ENCODE measurements at regions not wholly inside any gene's neighbourhood (a gene's known extent, or its start where the extent isn't known, plus 50 kb on each side); places are given as distances from the start of the nearest gene placed in this dataset.

DNA sequence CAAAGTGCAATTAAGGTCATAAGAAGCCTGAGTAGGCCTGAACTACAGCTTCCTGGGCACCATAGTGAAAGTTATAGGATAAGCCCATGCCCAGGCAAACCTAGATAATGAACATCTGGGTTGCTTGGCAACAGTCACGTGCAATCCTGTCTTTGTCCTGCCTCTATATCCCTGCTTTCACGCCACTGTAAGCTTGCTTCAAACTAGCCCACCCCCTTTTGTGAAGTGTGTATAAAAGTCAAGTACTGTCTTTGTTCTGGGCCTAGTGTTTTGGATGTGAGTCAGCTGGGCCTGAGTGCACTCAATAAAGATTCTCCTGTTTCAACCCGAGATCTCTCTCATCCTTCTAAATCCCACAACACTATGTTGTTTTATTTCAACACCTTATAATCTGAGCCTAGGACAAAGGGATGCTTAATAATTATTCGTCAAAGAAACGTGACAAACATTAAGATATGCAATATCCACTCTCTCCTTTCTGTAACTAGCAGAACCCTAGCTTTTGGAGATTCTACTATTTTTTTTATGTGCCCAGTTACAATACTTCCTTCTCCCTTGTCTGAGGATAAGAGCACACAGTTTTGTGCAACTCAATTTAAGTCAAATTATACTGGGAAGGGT lies 927.8 kb downstream of the SUCLG1 start:
- no peak overlapping the region for H3K4me3 ChIP-seq (ENCODE audit: low read length)
- H3K27ac ChIP-seq (ENCODE audit: low read depth, low read length) = no peak overlapping the region
- no peaks in the 10 kb centered on the region for H3F3A ChIP-seq (ENCODE audit: control insufficient read depth, insufficient read depth)
- H3K27me3 ChIP-seq (ENCODE audit: control insufficient read depth, low read length) = no peaks in the 10 kb centered on the region
- no peaks in the 10 kb centered on the region for H4K20me1 ChIP-seq (ENCODE audit: control insufficient read depth, insufficient read depth, low read depth, low read length)
- no peaks in the 10 kb centered on the region for H3K9me2 ChIP-seq (replicated peaks; ENCODE audit: control insufficient read depth, low read length)
- no peak overlapping the region for H3K4me2 ChIP-seq (ENCODE audit: low read length)
- TF ChIP-seq, protein P1, sequence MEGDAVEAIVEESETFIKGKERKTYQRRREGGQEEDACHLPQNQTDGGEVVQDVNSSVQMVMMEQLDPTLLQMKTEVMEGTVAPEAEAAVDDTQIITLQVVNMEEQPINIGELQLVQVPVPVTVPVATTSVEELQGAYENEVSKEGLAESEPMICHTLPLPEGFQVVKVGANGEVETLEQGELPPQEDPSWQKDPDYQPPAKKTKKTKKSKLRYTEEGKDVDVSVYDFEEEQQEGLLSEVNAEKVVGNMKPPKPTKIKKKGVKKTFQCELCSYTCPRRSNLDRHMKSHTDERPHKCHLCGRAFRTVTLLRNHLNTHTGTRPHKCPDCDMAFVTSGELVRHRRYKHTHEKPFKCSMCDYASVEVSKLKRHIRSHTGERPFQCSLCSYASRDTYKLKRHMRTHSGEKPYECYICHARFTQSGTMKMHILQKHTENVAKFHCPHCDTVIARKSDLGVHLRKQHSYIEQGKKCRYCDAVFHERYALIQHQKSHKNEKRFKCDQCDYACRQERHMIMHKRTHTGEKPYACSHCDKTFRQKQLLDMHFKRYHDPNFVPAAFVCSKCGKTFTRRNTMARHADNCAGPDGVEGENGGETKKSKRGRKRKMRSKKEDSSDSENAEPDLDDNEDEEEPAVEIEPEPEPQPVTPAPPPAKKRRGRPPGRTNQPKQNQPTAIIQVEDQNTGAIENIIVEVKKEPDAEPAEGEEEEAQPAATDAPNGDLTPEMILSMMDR (IDR thresholded peaks at IDR 0.05; ENCODE audit: low read depth, low read length, poor library complexity, severe bottlenecking) = no peak
- TF ChIP-seq EZH2phosphoT487 (IDR thresholded peaks at IDR 0.05; ENCODE audit: borderline replicate concordance, low read length) = no peak
- no peaks in the 10 kb centered on the region for H3K36me3 ChIP-seq (ENCODE audit: control insufficient read depth, low read length)
- no peaks in the 10 kb centered on the region for H3K79me2 ChIP-seq (ENCODE audit: control insufficient read depth, low read length)
- no peaks in the 10 kb centered on the region for H3K4me1 ChIP-seq (ENCODE audit: control insufficient read depth, low read length)
- H3K9me3 ChIP-seq (ENCODE audit: control insufficient read depth, insufficient read depth, low read length) = no peaks in the 10 kb centered on the region

DNA sequence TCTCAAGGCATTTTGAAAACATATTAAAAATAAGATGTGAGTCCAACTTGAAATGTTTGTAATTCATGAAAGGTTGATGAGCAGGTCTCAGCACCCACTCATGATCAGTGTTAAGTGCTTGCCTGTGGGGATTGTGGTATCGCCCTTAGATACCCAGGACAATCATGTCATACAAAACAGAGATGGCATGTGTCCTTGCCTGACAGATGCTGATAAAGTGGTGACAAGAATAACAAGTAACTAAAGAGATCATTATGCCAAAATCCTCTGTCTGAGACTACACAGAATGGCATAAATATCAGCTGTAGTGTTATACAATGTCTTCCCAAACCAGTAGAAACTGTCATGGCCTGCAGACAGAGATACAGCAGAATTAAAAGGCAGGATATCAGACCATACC lies 930.3 kb downstream of the SUCLG1 start:
- Histone ChIP-seq H4K20me1 (ENCODE audit: control insufficient read depth, insufficient read depth, low read depth, low read length) (no peaks in the 10 kb centered on the region), H3K36me3 (ENCODE audit: control insufficient read depth, low read length) (no peaks in the 10 kb centered on the region), H3F3A (ENCODE audit: control insufficient read depth, insufficient read depth) (no peaks in the 10 kb centered on the region), H3K79me2 (ENCODE audit: control insufficient read depth, low read length) (no peaks in the 10 kb centered on the region), H3K4me2 (ENCODE audit: low read length) (no peak overlapping the region), H3K9me2 (replicated peaks; ENCODE audit: control insufficient read depth, low read length) (no peaks in the 10 kb centered on the region), H3K9me3 (ENCODE audit: control insufficient read depth, insufficient read depth, low read length) (no peaks in the 10 kb centered on the region), H3K27ac (ENCODE audit: low read depth, low read length) (no peak overlapping the region), H3K4me1 (ENCODE audit: control insufficient read depth, low read length) (no peaks in the 10 kb centered on the region), H3K4me3 (ENCODE audit: low read length) (no peak overlapping the region), H3K27me3 (ENCODE audit: control insufficient read depth, low read length) (no peaks in the 10 kb centered on the region)
- no peak for TF ChIP-seq EZH2phosphoT487 (IDR thresholded peaks at IDR 0.05; ENCODE audit: borderline replicate concordance, low read length)
- TF ChIP-seq, protein P1 (IDR thresholded peaks at IDR 0.05; ENCODE audit: low read depth, low read length, poor library complexity, severe bottlenecking) = no peak

DNA sequence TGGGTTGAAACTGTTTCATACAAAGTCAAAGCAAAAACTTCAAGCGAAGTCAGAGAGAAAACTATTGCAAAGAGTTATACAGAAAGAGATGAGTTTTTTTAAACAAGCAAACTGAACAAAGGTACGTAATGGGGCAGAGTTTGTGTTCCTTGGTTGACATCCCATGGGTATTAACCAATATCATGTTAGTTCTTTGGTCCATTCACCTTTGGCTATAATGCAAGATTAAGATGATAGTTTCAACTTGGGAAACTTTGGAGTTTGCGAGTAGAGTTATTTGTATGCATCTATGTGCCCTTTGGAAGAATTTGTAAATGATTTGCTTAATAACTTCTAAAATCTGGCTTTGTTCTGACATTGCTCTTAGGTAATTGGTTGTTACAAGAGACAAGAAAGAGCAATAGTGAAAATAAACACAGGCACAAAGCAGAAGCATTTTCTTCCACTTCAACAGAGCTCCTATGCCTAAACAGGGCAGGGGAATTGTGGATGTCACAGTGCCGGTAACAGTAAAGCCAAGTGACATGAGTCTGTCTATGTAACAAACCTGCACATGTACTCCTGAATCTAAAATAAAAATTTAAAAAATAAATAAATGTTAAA lies 936.1 kb downstream of the SUCLG1 start:
- Histone ChIP-seq H3K79me2 (ENCODE audit: control insufficient read depth, low read length) (no peaks in the 10 kb centered on the region), H3F3A (ENCODE audit: control insufficient read depth, insufficient read depth) (no peaks in the 10 kb centered on the region)
- TF ChIP-seq, protein P1 (IDR thresholded peaks at IDR 0.05; ENCODE audit: low read depth, low read length, poor library complexity, severe bottlenecking) = no peak

More for the DNA sequence above, 936.1 kb downstream of the SUCLG1 start:
- H3K9me2 ChIP-seq (replicated peaks; ENCODE audit: control insufficient read depth, low read length) = no peaks in the 10 kb centered on the region
- no peaks in the 10 kb centered on the region for H3K9me3 ChIP-seq (ENCODE audit: control insufficient read depth, insufficient read depth, low read length)
- no peaks in the 10 kb centered on the region for H3K36me3 ChIP-seq (ENCODE audit: control insufficient read depth, low read length)
- H3K4me3 ChIP-seq (ENCODE audit: low read length) = no peak overlapping the region
- no peaks in the 10 kb centered on the region for H3K4me1 ChIP-seq (ENCODE audit: control insufficient read depth, low read length)
- H3K27me3 ChIP-seq (ENCODE audit: control insufficient read depth, low read length) = no peaks in the 10 kb centered on the region
- no peak overlapping the region for H3K27ac ChIP-seq (ENCODE audit: low read depth, low read length)
- H4K20me1 ChIP-seq (ENCODE audit: control insufficient read depth, insufficient read depth, low read depth, low read length) = no peaks in the 10 kb centered on the region
- H3K4me2 ChIP-seq (ENCODE audit: low read length) = no peak overlapping the region

All from DOHH2 (cell line).